Smooth muscle cell (in vitro differentiated cells): ENCODE measurements at regions not wholly inside any gene's neighbourhood (a gene's known extent, or its start where the extent isn't known, plus 50 kb on each side); places are given as distances from the start of the nearest gene placed in this dataset.
"Not testable (repeated sequence)": the region's sequence is repeated elsewhere in the genome, so short reads cannot be mapped to it uniquely, and the experiment has no call there.

Experiments
- DNase-seq: peaks from one replicate; lab custom pipeline; 2025; ENCODE audit not compliant: unreplicated experiment; lab: John Stamatoyannopoulos, UW
- H2AFZ ChIP-seq: fragments of 200-600 bp; sonication (generic); 2 replicates; pipeline ENCODE4 v1.6.0; 2016; ENCODE audit warnings: antibody characterized with exemption, low read depth, mild to moderate bottlenecking
- H3F3A ChIP-seq: fragments of 200-600 bp; sonication (generic); 2 replicates; pipeline ENCODE4 v1.6.0; 2017; ENCODE audit warnings: antibody characterized with exemption, low read depth
- H3K27ac ChIP-seq: fragments of 200-600 bp; sonication (generic); 2 replicates; pipeline ENCODE4 v1.5.1; 2016; ENCODE audit warnings: low read depth, mild to moderate bottlenecking
- H3K27me3 ChIP-seq: fragments of 200-600 bp; sonication (generic); 2 replicates; pipeline ENCODE4 v1.6.1; 2016; ENCODE audit warnings: low read depth, mild to moderate bottlenecking
- H3K36me3 ChIP-seq: fragments of 200-600 bp; sonication (generic); 2 replicates; pipeline ENCODE4 v1.5.1; 2016; ENCODE audit warnings: low read depth
- H3K4me1 ChIP-seq: fragments of 200-600 bp; sonication (generic); 2 replicates; pipeline ENCODE4 v1.5.1; 2016; ENCODE audit warnings: low read depth
- H3K4me2 ChIP-seq: fragments of 200-600 bp; sonication (generic); 2 replicates; pipeline ENCODE4 v1.6.0; 2016; ENCODE audit warnings: mild to moderate bottlenecking
- H3K4me3 ChIP-seq: fragments of 200-600 bp; sonication (generic); 2 replicates; pipeline ENCODE4 v1.5.1; 2016; ENCODE audit warnings: mild to moderate bottlenecking
- H3K79me2 ChIP-seq: fragments of 200-600 bp; sonication (generic); 2 replicates; pipeline ENCODE4 v1.6.0; 2016; ENCODE audit warnings: low read depth, mild to moderate bottlenecking
- H3K9ac ChIP-seq: fragments of 200-600 bp; sonication (generic); 2 replicates; pipeline ENCODE4 v1.6.0; 2016; ENCODE audit warnings: low read depth
- H3K9me3 ChIP-seq: fragments of 200-600 bp; sonication (generic); replicated peaks from 2 replicates; pipeline ENCODE4 v1.5.1; 2016; ENCODE audit warnings: low read depth
- H4K20me1 ChIP-seq: fragments of 200-600 bp; sonication (generic); 2 replicates; pipeline ENCODE4 v1.6.0; 2016; ENCODE audit warnings: low read depth
- WGBS: methylation state at CpG from one replicate; pipeline ENCODE4 v1.1.7; 2016; ENCODE audit warnings: low lambda C conversion rate; 5-methylcytosine and 5-hydroxymethylcytosine counted together
- TF ChIP-seq, protein P1 (sequence below): fragments of 200-600 bp; sonication (generic); IDR thresholded peaks from 2 replicates; pipeline ENCODE4 v1.5.1; 2017; ENCODE audit warnings: borderline replicate concordance, mild to moderate bottlenecking, antibody characterized with exemption; ENCODE audit not compliant: insufficient read depth, poor library complexity, severe bottlenecking

DNA sequence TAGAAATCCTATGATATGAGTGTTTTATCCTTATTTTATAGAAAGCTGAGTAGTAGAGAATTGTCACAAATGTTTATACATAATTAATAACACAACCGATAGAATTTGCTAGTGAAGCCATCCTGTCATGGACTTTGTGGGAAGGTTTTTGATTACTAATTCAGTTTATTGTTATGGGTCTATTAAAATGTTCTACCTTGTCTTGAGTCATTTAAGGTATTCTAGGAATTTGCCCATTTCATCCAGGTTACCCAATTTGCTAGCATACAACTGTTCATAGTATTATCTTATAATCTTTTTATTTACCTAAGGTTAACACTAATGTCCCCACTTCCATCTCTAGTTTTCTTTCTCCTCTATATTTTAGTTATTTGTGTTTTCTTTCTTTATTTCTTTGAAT lies 553.1 kb upstream of the ATXN7L3B start:
- TF ChIP-seq, protein P1, sequence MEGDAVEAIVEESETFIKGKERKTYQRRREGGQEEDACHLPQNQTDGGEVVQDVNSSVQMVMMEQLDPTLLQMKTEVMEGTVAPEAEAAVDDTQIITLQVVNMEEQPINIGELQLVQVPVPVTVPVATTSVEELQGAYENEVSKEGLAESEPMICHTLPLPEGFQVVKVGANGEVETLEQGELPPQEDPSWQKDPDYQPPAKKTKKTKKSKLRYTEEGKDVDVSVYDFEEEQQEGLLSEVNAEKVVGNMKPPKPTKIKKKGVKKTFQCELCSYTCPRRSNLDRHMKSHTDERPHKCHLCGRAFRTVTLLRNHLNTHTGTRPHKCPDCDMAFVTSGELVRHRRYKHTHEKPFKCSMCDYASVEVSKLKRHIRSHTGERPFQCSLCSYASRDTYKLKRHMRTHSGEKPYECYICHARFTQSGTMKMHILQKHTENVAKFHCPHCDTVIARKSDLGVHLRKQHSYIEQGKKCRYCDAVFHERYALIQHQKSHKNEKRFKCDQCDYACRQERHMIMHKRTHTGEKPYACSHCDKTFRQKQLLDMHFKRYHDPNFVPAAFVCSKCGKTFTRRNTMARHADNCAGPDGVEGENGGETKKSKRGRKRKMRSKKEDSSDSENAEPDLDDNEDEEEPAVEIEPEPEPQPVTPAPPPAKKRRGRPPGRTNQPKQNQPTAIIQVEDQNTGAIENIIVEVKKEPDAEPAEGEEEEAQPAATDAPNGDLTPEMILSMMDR, result no peak
- Histone ChIP-seq H3F3A (no peaks in the 10 kb centered on the region), H3K9me3 (no peaks in the 10 kb centered on the region), H2AFZ (no peak overlapping the region), H3K9ac (no peak overlapping the region), H3K4me2 (no peak overlapping the region), H3K79me2 (no peaks in the 10 kb centered on the region), H3K4me3 (no peak overlapping the region), H3K4me1 (no peaks in the 10 kb centered on the region), H3K36me3 (no peaks in the 10 kb centered on the region), H4K20me1 (no peaks in the 10 kb centered on the region), H3K27me3 (no peaks in the 10 kb centered on the region), H3K27ac (no peak overlapping the region)
- DNase-seq, result no peak
- WGBS, result 90% methylated on average over 1 of the region's 1 CpG

GRCh38 chr12:73991138-73991537 lies 546.5 kb upstream of the ATXN7L3B start:
- Histone ChIP-seq H4K20me1 (no peaks in the 10 kb centered on the region), H3K36me3 (no peaks in the 10 kb centered on the region), H3F3A (no peaks in the 10 kb centered on the region), H3K4me1 (no peaks in the 10 kb centered on the region), H3K79me2 (no peaks in the 10 kb centered on the region), H3K4me3 (no peak overlapping the region), H3K9ac (no peak overlapping the region), H3K9me3 (no peaks in the 10 kb centered on the region), H3K4me2 (no peak overlapping the region), H2AFZ (no peak overlapping the region), H3K27ac (no peak overlapping the region), H3K27me3 (no peaks in the 10 kb centered on the region)
- 69% methylated on average over 3 of the region's 3 CpGs for WGBS
- TF ChIP-seq, protein P1, result no peak
- DNase-seq, result no peak

GRCh38 chr12:73998894-73999293 lies 538.7 kb upstream of the ATXN7L3B start:
- H3K27me3 ChIP-seq, result no peaks in the 10 kb centered on the region
- no peak overlapping the region for H3K4me2 ChIP-seq
- no peak overlapping the region for H2AFZ ChIP-seq
- H3K36me3 ChIP-seq, result no peaks in the 10 kb centered on the region
- no peaks in the 10 kb centered on the region for H3F3A ChIP-seq
- no peaks in the 10 kb centered on the region for H4K20me1 ChIP-seq
- H3K79me2 ChIP-seq, result no peaks in the 10 kb centered on the region
- no peaks in the 10 kb centered on the region for H3K9me3 ChIP-seq
- TF ChIP-seq, protein P1, result no peak
- DNase-seq, result no peak
- no peak overlapping the region for H3K4me3 ChIP-seq
- H3K9ac ChIP-seq, result no peak overlapping the region
- H3K4me1 ChIP-seq, result no peaks in the 10 kb centered on the region
- WGBS, result 71% methylated on average over 1 of the region's 1 CpG
- no peak overlapping the region for H3K27ac ChIP-seq

GRCh38 chr12:74015118-74015517 lies 522.5 kb upstream of the ATXN7L3B start:
- Histone ChIP-seq H3K9ac (no peak overlapping the region), H3K27ac (no peak overlapping the region), H3K4me1 (no peaks in the 10 kb centered on the region), H3K79me2 (no peaks in the 10 kb centered on the region), H3K36me3 (no peaks in the 10 kb centered on the region), H2AFZ (no peak overlapping the region), H4K20me1 (no peaks in the 10 kb centered on the region), H3K9me3 (no peaks in the 10 kb centered on the region), H3K4me3 (no peak overlapping the region), H3K27me3 (no peaks in the 10 kb centered on the region), H3K4me2 (no peak overlapping the region), H3F3A (no peaks in the 10 kb centered on the region)
- 95% methylated on average over 5 of the region's 5 CpGs for WGBS
- no peak for DNase-seq
- TF ChIP-seq, protein P1, result no peak

- 96% methylated on average over 5 of the region's 5 CpGs for WGBS
These were observed 521.3 kb upstream of the ATXN7L3B start for GRCh38 chr12:74016324-74016723.

More at GRCh38 chr12:74016324-74016723, 521.3 kb upstream of the ATXN7L3B start:
- H3K9ac ChIP-seq, H3K27me3 ChIP-seq, H3F3A ChIP-seq, H3K79me2 ChIP-seq, H3K36me3 ChIP-seq, DNase-seq, H3K27ac ChIP-seq, H2AFZ ChIP-seq, H3K4me1 ChIP-seq, H3K9me3 ChIP-seq, H3K4me2 ChIP-seq, H3K4me3 ChIP-seq, H4K20me1 ChIP-seq: not testable (repeated sequence)
